Lower leg skin (tissue), 3 donors: ENCODE measurements at regions not wholly inside any gene's neighbourhood (a gene's known extent, or its start where the extent isn't known, plus 50 kb on each side); places are given as distances from the start of the nearest gene placed in this dataset.

Source experiments
- POLR2A ChIP-seq, 2 donors: fragments of 450-650 bp; IDR thresholded peaks; one replicate each; pipeline ENCODE4 v1.6.1; 2016 to 2017; ENCODE audit warnings: antibody characterized with exemption in 2 of 2, mild to moderate bottlenecking in 1 of 2, moderate library complexity in 1 of 2
- TF ChIP-seq, protein P1 (sequence below), 3 donors: fragments of 450-650 bp; IDR thresholded peaks; one replicate each; pipeline ENCODE4 v1.5.1; 2016; ENCODE audit warnings: antibody characterized with exemption in 3 of 3, mild to moderate bottlenecking in 3 of 3, moderate library complexity in 2 of 3

DNA sequence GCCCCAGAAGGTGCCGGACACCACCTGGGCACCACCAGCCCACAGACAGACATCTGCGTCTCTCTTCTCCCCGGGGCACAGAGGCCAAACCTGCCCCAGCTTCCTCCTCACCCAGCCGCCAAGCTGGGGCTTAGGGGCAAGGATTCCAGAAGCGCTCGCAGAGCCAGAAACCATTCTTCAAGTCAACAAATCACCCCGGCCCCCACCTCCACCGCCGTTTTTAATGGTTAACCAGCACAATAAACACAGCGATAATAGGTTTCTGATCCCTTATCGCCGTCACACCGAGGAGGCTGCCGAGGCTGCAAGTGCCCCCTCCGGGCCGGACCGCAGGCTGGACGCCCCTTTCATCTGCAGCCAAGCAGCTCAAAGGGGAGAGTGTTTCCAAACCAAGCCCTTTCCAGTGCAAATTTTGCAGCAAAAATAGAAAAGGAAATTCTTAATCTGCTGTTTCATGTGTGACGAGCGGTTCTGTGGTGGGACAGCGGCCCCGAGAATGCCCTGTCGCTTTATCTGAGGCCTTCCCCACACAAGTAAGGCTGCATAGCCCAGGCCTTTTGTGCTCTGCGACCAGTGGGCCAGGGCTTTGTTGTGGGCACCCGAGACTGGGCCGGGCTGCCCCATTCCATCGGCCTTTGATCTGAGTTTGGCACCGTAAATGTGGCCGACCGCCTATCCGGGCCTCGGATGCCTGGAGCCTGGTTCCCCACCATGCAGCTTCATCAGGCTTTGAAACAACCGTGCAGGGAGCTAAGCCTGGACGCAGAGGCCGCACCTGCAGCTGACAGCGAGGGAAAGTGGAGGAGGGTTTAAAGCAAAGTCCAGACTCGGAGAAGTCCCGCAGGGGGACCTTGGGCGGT lies 83.2 kb downstream of the FOXL3 start:
- TF ChIP-seq, protein P1, sequence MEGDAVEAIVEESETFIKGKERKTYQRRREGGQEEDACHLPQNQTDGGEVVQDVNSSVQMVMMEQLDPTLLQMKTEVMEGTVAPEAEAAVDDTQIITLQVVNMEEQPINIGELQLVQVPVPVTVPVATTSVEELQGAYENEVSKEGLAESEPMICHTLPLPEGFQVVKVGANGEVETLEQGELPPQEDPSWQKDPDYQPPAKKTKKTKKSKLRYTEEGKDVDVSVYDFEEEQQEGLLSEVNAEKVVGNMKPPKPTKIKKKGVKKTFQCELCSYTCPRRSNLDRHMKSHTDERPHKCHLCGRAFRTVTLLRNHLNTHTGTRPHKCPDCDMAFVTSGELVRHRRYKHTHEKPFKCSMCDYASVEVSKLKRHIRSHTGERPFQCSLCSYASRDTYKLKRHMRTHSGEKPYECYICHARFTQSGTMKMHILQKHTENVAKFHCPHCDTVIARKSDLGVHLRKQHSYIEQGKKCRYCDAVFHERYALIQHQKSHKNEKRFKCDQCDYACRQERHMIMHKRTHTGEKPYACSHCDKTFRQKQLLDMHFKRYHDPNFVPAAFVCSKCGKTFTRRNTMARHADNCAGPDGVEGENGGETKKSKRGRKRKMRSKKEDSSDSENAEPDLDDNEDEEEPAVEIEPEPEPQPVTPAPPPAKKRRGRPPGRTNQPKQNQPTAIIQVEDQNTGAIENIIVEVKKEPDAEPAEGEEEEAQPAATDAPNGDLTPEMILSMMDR (IDR thresholded peaks at IDR 0.05) = no peak
- no peak for TF ChIP-seq POLR2A (IDR thresholded peaks at IDR 0.05)
